Keratinocyte (primary cell): ENCODE measurements at regions not wholly inside any gene's neighbourhood (a gene's known extent, or its start where the extent isn't known, plus 50 kb on each side); places are given as distances from the start of the nearest gene placed in this dataset.

ENCODE experiments used
- DNase-seq: peaks from one replicate; pipeline ENCODE4 v3.0.0-alpha.2; 2011; ENCODE audit warnings: low read depth, missing footprints, low spot score
- FAIRE-seq: peaks from 2 replicates; lab custom pipeline; 2011; peaks lifted over from hg19 to GRCh38; lab: Jason Lieb, UNC
- H2AFZ ChIP-seq: 2 replicates; pipeline ENCODE4 v1.6.0; 2012; ENCODE audit warnings: low read length, control low read depth, inconsistent platforms; ENCODE audit not compliant: control insufficient read depth
- H3K27ac ChIP-seq: 2 replicates; pipeline ENCODE4 v1.5.1; 2011; ENCODE audit warnings: low read length; ENCODE audit not compliant: control insufficient read depth, insufficient read depth
- H3K27me3 ChIP-seq: 3 replicates; pipeline ENCODE4 v1.6.0; 2011; ENCODE audit warnings: low read length; ENCODE audit not compliant: control insufficient read depth, insufficient read depth; ENCODE audit errors: extremely low read depth
- H3K36me3 ChIP-seq, 2 experiments: 2 replicates in 1 of 2; 3 replicates in 1 of 2; pipeline ENCODE4 v1.5.1; 2011; ENCODE audit warnings: low read length in 2 of 2, mild to moderate bottlenecking in 1 of 2; ENCODE audit not compliant: control insufficient read depth in 2 of 2, insufficient read depth in 2 of 2; ENCODE audit errors: extremely low read depth in 1 of 2
- H3K4me1 ChIP-seq: 3 replicates; pipeline ENCODE4 v1.5.1; 2011; ENCODE audit warnings: low read length; ENCODE audit not compliant: control insufficient read depth, insufficient read depth; ENCODE audit errors: extremely low read depth
- H3K4me2 ChIP-seq: 3 replicates; pipeline ENCODE4 v1.6.0; 2011; ENCODE audit warnings: low read depth, low read length; ENCODE audit not compliant: control insufficient read depth, insufficient read depth; ENCODE audit errors: extremely low read depth
- H3K4me3 ChIP-seq, 3 experiments: fragments of 200-600 bp in 1 of 3; sonication (generic) in 1 of 3; 2 replicates in 2 of 3; 3 replicates in 1 of 3; pipeline ENCODE4 v1.5.1; 2011 to 2016; ENCODE audit warnings: low read length in 3 of 3, mild to moderate bottlenecking in 3 of 3, control low read depth in 2 of 3, inconsistent platforms in 1 of 3, low read depth in 1 of 3, mixed read lengths in 1 of 3, mixed run types in 1 of 3, moderate library complexity in 1 of 3; ENCODE audit not compliant: control insufficient read depth in 2 of 3, insufficient read depth in 2 of 3; ENCODE audit errors: extremely low read depth in 1 of 3
- H3K79me2 ChIP-seq: 2 replicates; pipeline ENCODE4 v1.6.0; 2012; ENCODE audit warnings: low read length; ENCODE audit not compliant: control insufficient read depth, insufficient read depth
- H3K9ac ChIP-seq: 3 replicates; pipeline ENCODE4 v1.6.0; 2011; ENCODE audit warnings: low read length; ENCODE audit not compliant: control insufficient read depth, insufficient read depth; ENCODE audit errors: extremely low read depth
- H3K9me1 ChIP-seq: 3 replicates; pipeline ENCODE4 v1.6.0; 2011; ENCODE audit warnings: low read length; ENCODE audit not compliant: control insufficient read depth, insufficient read depth; ENCODE audit errors: extremely low read depth
- H3K9me3 ChIP-seq: 2 replicates; pipeline ENCODE4 v1.5.1; 2012; ENCODE audit warnings: low read depth, low read length; ENCODE audit not compliant: control insufficient read depth
- H4K20me1 ChIP-seq: 3 replicates; pipeline ENCODE4 v1.6.0; 2011; ENCODE audit warnings: low read length; ENCODE audit not compliant: control insufficient read depth, insufficient read depth; ENCODE audit errors: extremely low read depth
- EZH2 ChIP-seq: IDR thresholded peaks from one replicate; pipeline ENCODE4 v1.6.1; 2012; ENCODE audit warnings: inconsistent platforms, mild to moderate bottlenecking, low read length, moderate library complexity
- dilution Hi-C: fragments of 300-500 bp; cut with MboI; formaldehyde crosslinking; loops from one replicate; pipeline ENCODE4 v1.7.0; 2020; ENCODE audit warnings: low sequenced_read_pairs; ENCODE audit not compliant: extremely low pct_ligation_motif_present
- TF ChIP-seq, protein P1 (sequence below), 3 experiments: IDR thresholded peaks in 1 of 3; conservative IDR thresholded peaks in 1 of 3; optimal IDR thresholded peaks in 1 of 3; 2 replicates in 2 of 3; 3 replicates in 1 of 3; pipeline versions ENCODE3 to v1.5.1; 2011; ENCODE audit warnings: low read length in 3 of 3, mild to moderate bottlenecking in 3 of 3, moderate library complexity in 2 of 3, control low read depth in 1 of 3, inconsistent platforms in 1 of 3; ENCODE audit not compliant: insufficient read depth in 2 of 3; ENCODE audit errors: extremely low read depth in 1 of 3

DNA sequence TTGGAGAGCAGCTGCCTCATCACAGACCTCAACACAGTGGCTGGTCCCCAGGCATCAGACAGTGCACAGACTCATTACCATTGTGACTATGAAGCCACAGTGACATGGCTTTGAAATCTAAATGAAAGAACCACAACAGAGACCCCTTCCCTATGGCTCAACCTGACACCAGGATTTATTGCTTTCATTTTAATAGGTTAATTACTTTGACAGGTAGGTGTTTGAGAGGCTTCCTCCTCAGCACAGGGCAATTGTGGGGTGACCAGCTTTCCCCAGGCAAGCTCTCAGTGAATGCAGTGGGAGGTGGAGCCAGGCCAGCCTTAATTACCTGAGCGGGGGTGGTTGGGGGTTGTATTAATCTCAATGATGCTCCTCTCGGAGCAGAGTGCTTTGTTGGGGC lies 102.3 kb downstream of the CHST1 start:
- Histone ChIP-seq H3K36me3 (no peaks in the 10 kb centered on the region), H3K27ac (no peak overlapping the region), H3K4me1 (no peaks in the 10 kb centered on the region), H3K4me3 (no peak overlapping the region), H4K20me1 (no peaks in the 10 kb centered on the region), H3K9ac (no peak overlapping the region), H3K9me3 (no peaks in the 10 kb centered on the region), H3K9me1 (no peaks in the 10 kb centered on the region), H3K27me3 (no peaks in the 10 kb centered on the region), H3K79me2 (no peaks in the 10 kb centered on the region), H3K4me2 (no peak overlapping the region), H2AFZ (no peak overlapping the region)
- no peak for FAIRE-seq
- dilution Hi-C loops, result no loop called here
- DNase-seq, result no peak
- TF ChIP-seq, protein P1, sequence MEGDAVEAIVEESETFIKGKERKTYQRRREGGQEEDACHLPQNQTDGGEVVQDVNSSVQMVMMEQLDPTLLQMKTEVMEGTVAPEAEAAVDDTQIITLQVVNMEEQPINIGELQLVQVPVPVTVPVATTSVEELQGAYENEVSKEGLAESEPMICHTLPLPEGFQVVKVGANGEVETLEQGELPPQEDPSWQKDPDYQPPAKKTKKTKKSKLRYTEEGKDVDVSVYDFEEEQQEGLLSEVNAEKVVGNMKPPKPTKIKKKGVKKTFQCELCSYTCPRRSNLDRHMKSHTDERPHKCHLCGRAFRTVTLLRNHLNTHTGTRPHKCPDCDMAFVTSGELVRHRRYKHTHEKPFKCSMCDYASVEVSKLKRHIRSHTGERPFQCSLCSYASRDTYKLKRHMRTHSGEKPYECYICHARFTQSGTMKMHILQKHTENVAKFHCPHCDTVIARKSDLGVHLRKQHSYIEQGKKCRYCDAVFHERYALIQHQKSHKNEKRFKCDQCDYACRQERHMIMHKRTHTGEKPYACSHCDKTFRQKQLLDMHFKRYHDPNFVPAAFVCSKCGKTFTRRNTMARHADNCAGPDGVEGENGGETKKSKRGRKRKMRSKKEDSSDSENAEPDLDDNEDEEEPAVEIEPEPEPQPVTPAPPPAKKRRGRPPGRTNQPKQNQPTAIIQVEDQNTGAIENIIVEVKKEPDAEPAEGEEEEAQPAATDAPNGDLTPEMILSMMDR (optimal IDR thresholded peaks at IDR 0.05 in 1 of 3, IDR thresholded peaks at IDR 0.05 in 1 of 3, conservative IDR thresholded peaks at IDR 0.05 in 1 of 3; ENCODE audit: extremely low read depth in 1 of 3, insufficient read depth in 2 of 3, low read length in 3 of 3), result no peak
- no peak for TF ChIP-seq EZH2

DNA sequence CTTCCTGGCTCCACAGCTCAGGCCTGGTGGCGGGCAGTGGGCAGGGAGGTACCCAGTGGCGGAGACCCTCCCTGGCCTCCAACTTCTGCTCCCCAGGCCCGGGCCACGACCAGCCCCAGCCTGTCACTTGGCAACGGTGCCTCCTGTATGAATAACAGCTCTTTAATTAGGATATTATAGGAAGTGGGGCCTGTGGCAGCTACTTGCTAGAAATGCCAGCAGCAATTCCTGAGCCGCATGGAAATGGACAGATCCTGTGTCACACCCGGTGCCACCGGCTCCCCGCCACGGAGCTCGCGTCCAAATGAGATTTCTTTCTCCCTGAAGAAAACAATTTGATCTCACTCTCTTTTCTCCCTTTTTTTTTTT lies 104.5 kb downstream of the CHST1 start:
- Histone ChIP-seq H3K9ac (no peak overlapping the region), H3K4me1 (no peaks in the 10 kb centered on the region), H3K9me3 (no peaks in the 10 kb centered on the region), H4K20me1 (no peaks in the 10 kb centered on the region), H3K9me1 (no peaks in the 10 kb centered on the region), H3K27me3 (peaks cover 3% of the 10 kb centered on the region), H3K27ac (no peak overlapping the region), H3K4me2 (no peak overlapping the region), H3K79me2 (no peaks in the 10 kb centered on the region), H3K36me3 (no peaks in the 10 kb centered on the region), H2AFZ (no peak overlapping the region), H3K4me3 (no peak overlapping the region)
- TF ChIP-seq, protein P1 (optimal IDR thresholded peaks at IDR 0.05 in 1 of 3, IDR thresholded peaks at IDR 0.05 in 1 of 3, conservative IDR thresholded peaks at IDR 0.05 in 1 of 3; ENCODE audit: extremely low read depth in 1 of 3, insufficient read depth in 2 of 3, low read length in 3 of 3), result no peak
- no peak for TF ChIP-seq EZH2
- FAIRE-seq (no peak), DNase-seq (no peak)
- dilution Hi-C loops, result no loop called here
